ENCODE measurements at regions not wholly inside any gene's neighbourhood (a gene's known extent, or its start where the extent isn't known, plus 50 kb on each side); places are given as distances from the start of the nearest gene placed in this dataset.
A peak's percentile ranks its signal among the peaks of the same experiment; 100 is the strongest.

DNA sequence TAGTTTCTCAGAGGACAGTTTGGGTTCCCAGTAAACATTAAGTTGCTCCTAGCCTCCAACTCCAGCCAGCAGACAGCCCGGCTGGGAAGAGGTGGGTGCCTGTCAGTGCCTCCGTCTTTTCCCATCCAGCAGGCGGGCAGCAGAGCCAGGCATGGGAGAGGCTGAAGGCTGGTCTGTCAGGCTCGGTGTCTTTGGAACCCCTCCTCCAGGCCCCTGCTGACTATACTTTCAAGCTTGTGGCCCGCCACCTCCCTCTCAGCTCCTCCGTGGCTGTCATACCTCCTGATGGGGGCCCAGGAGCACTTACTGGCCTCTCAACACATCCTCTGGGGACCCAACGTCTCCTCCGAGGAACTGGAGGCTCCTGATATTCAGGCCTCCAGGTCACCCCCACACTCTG is 140.9 kb downstream of the ACTL8 start:
- H3K4me3 ChIP-seq (ENCODE audit: low read length): no peak overlapping the region
- no peak for DNase-seq (ENCODE audit: low read depth, low spot score)

DNA sequence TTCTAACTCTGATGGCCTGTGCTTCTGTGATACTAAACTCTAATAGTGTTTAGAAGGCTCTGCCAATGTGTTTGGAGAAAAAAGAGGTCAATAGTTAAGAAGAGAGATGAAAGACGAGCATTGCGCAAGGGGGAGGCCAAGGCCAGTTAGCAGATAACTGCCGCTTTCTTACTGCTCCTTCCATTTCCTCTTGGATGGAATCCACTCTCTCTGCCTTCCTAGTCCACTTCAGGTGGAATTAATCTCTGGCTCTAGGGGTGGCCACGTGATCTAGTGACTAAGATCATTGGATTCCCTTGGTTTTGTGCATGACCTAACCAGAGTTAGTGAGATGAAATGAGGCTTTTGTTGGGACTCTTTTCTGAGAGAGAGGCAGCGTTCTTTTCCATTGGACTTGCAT is 148.3 kb downstream of the ACTL8 start:
- H3K4me3 ChIP-seq (ENCODE audit: low read length): no peak overlapping the region
- no peak for DNase-seq (ENCODE audit: low read depth, low spot score)

DNA sequence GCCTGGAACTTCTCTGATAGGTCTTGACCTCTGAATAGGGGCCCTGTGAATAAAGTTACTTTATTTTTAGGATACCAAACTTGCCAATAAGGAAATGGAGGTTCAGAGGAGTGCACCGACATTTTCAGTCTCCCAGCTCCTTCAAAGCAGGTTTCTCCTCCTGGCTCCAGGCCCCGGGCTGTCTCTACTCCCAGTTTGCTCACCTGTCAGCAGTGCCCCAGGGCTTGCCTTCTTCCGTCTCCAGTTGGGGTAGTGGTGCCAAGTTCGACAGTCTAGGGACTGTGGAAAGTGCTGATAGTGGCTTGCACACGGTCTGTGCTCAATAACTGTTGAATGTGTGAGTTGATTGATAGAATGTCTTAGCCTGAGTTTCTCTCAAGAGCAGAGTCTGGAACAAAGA is 149.2 kb downstream of the ACTL8 start:
- no peak overlapping the region for H3K4me3 ChIP-seq (ENCODE audit: low read length)
- no peak for DNase-seq (ENCODE audit: low read depth, low spot score)

DNA sequence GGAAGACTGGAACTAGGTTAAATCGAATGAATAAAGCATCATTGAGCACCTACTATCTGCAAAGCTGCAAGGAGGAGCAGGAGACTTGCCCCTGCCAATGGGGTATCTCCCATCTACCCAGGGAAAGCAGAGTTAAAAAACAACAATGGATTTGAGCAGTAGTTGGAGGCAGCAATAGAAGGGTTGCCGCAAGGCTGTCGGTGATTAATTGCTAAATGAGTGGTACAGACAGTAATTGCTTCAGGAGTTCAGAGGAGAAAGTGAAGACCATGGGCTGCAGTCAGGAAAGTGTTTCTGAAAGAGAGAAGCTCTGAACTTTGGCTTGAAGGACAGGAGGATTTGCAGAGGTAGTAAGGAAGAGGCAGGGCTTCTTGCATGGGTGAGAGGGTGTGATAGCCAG is 152.9 kb downstream of the ACTL8 start:
- no peak for DNase-seq (ENCODE audit: low read depth, low spot score)
- H3K4me3 ChIP-seq (ENCODE audit: low read length): no peak overlapping the region

DNA sequence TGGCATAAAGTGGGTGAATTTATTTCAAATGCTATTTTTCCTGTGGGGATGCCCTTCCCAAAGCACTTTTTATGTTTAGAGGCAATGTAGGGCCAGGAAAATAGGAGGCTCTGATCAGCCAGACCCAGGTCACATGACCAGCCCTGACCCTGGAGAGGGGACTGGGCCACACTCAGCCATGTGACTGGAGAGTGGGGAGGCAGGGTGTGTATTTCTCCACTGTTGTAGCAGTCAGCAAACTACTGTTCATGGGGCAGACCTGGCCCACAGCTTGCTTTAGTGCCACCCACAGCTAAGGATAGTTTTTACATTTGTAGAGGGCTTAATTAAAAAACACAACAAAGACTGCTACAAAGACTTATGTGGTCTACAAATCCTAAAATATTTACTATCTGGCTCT is 153.8 kb downstream of the ACTL8 start:
- no peak overlapping the region for H3K4me3 ChIP-seq (ENCODE audit: low read length)
- no peak for DNase-seq (ENCODE audit: low read depth, low spot score)

DNA sequence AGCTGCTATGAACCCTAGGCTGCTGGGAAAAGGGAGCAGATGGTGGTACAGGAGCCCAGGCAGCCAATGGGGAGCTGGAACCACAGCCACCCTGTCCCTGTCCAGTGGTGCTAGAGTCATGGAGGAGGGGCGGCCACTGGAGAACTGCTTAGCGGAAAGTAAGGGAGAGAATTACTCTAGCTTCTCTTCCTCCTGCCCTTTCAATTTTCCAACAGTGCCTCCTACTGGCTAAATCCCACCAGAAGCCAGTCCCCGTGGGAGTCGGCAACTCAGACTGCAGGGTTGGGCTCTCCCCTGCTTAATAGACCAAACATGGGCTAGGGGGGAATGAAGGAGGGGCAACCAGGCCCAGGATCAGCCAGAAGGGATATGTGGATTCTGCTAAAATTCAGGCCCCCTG is 154.5 kb downstream of the ACTL8 start:
- no peak overlapping the region for H3K4me3 ChIP-seq (ENCODE audit: low read length)
- no peak for DNase-seq (ENCODE audit: low read depth, low spot score)

DNA sequence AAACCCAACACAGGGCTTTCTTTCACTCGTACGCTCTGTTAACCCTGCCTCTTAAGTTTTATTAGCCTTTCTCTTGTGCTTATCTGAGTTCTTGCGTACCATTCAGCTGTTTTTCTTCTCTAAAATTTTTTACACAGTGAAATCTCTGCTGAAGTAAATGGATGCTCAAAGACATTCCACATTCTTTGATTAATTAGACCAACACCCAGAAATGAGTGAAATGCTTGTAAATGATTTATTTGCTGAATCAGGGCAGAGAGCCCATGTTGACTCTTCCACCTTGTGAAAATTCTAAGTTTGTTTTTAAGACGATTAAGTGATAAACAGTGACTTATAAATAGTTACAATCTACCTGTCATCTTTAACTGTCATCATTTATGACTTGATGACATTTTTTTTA is 156.7 kb downstream of the ACTL8 start:
- no peak for DNase-seq (ENCODE audit: low read depth, low spot score)
- H3K4me3 ChIP-seq (ENCODE audit: low read length): no peak overlapping the region

DNA sequence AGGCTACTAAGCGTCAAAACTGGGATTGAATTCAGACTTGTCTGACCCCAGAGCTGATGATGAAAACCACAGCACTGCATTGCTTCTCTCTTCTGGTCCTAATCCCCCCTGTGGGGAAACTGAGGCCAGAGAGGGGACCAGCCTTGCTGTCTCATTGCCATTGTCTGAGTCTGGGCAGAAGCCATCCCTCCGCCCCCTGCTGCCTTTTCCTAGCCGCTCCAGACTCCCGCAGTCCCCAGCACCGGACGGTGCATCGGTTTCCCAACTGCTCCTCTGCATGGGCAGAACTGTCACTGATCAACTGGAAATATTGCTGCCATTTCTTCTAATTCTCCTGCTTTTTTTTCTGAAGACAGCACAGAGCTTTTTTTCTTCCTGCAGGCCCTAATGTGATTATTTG is 157.4 kb downstream of the ACTL8 start:
- H3K4me3 ChIP-seq (ENCODE audit: low read length): no peak overlapping the region
- no peak for DNase-seq (ENCODE audit: low read depth, low spot score)

DNA sequence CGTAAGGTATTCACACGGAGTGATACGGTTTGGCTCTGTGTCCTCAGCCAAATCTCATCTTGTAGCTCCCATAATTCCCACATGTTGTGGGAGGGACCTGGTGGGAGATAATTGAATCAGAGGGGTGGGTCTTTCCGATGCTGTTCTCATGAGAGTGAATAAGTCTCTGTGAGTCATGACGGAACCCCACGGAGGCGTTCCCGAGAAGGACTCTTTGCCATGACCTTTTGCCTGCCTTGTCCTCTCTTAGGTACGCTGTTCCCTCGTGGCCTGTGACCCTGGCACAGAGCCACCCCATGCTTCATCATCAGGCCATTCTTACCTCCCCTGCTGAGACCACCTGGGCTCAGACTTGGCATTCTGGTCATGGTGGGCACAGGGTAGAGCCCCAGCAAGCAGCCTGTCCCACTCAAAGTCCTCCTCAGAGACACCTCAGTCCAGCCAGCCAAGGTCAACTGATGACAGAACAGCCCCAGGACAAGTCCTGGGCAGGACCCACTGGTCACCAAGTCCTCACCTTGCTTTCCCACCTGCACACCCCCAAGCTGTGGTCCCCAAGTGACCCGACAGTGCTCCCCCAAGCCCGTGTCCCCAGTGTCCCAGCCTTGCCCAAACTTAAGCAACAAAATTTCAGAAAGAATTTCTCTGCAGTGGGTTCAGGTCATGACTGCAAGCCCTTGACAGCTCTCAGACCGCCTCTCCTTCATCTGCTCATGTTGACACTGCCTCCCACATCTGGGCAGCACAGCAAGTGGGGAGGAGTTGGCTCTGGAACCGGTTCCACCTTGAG is 158.4 kb downstream of the ACTL8 start:
- no peak for DNase-seq (ENCODE audit: low read depth, low spot score)

DNA sequence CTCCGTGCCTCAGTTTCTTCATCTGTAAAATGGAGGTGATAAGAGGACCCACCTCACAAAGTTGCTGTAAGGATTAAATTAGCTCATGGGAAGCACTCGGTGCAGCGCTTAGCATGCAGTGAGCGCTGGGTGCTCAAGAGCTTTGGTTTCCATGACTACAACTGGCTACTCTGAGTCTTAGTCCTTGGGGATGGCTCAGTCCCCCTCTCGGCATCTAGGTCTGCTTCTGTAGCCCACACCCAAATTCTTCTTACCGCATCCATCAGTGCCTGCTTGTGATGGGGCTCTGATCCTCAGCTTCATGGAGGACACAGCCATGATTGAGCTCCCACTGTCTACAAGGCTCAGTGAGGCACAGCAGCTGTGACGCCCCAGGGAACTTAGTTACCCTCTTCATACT is 159.0 kb downstream of the ACTL8 start:
- H3K4me3 ChIP-seq (ENCODE audit: low read length): no peak overlapping the region
- DNase-seq (ENCODE audit: low read depth, low spot score): no peak

More for the DNA sequence above, 158.4 kb downstream of the ACTL8 start:
- no peak overlapping the region for H3K4me3 ChIP-seq (ENCODE audit: low read length)

DNA sequence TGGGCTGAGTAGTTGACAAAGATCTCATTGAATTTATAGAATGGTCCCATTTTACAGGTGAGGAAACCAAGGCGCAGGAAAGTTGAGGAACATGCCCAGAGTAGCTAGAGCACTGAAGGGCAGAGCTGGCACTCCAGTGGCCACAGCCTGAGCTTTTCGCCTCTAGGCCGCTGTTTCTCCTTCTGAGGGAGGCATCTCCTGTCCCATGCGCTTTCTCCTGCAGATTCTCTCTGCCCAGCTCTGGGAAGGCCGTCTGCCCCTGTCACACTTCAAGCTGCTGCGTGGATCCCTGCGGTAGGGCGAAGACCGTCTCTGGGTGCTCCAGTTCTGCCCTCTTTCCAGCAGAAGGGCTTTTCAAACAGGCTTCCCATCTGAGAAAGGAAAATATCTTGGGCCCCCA is 159.9 kb downstream of the ACTL8 start:
- no peak for DNase-seq (ENCODE audit: low read depth, low spot score)
- H3K4me3 ChIP-seq (ENCODE audit: low read length): no peak overlapping the region

DNA sequence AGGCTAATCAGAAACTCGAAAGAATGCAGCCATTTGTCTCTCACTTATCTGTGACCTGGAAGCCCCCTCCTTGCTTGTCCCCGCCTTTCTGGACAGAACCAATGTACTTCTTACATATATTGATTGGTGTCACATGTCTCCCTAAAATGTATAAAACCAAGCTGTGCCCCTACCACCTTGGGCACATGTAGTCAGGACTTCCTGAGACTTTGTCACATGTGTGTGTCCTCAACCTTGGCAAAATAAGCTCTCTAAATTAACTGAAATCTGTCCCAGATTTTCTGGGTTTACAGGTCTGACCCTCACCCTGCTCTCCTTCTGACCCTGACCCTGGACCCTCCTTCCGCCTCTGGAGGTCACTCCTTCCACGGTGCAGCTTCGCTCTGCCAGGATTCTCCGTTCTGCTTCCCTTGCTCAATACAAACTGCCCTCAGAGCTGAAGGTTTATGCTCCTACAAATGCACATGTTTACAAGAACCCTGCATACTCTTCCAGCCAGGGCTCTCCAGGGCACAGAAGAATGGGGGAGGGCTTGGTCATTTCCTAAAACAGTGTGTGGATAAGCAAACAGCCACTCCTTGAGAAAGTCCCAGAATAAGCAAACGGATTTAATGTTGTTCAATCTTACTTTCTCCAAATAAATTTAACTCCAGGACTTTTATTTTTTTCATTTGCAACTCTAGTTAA is 160.5 kb downstream of the ACTL8 start:
- DNase-seq (ENCODE audit: low read depth, low spot score): no peak

DNA sequence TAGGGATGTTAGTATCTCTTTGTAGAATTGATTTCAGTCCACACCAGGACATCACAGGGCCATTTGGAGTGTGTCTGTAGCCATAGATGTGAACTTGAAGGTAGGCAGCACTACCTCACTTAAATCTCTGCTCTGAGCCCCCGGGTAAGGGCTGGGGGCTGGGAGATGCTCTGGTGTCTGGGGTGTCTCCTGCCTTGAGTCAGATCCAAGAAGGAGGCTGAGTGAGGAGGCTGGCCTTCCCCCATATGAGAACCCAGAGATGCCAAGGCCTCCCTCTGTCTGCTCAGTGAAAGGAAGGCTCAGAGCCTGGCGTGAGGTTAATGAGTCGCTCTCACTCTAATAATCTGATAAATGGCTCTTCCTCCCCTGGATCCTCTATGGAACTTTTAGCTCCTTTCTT is 161.6 kb downstream of the ACTL8 start:
- no peak overlapping the region for H3K4me3 ChIP-seq (ENCODE audit: low read length)
- DNase-seq (ENCODE audit: low read depth, low spot score): no peak

More for the DNA sequence above, 160.5 kb downstream of the ACTL8 start:
- H3K4me3 ChIP-seq (ENCODE audit: low read length): no peak overlapping the region

DNA sequence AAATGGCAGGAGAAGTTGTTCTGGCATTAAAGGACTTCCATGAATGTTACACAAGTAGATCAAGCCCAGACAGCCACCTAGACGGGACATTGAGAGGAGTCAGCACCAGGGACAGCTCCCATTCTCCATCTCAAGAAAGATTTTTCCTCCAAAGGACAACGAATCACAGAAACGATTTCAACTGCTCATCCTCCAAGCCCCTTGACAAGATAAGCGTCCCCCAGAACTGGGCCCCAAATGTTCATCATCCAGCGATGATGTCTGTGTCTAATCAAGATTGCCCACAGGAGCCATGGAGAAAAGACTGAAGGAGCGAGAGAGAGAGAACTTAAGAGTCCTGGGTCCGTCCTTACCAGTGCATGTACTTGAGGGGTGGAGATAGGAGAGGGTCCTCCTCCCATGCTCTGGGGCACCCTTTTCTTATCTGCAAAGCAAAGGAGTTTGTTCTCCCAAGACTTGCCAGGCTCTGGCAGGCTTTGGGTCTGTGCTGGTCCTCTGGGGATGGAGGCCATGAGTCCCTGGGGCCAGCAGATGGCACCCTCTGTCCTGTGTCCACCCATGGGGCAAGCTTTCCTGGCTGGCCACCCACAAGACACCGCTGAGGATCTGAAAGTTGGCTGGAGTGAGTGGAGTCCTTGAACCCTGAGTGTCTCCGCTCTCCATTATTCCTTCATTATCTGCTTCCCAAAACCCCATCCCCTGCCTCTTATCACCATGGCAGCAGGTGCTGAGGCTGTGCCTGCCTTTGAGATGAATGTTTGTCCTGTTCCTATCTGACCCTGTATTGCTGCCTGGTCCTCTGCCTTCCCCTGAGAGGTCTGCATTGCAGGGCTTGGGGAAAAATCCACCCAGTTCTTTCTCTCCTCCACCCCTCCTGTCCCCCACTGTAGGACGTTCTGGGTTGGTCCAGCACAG is 164.6 kb downstream of the ACTL8 start:
- peak; percentile 48 for DNase-seq (ENCODE audit: low read depth, low spot score)
- no peak overlapping the region for H3K4me3 ChIP-seq (ENCODE audit: low read length)

DNA sequence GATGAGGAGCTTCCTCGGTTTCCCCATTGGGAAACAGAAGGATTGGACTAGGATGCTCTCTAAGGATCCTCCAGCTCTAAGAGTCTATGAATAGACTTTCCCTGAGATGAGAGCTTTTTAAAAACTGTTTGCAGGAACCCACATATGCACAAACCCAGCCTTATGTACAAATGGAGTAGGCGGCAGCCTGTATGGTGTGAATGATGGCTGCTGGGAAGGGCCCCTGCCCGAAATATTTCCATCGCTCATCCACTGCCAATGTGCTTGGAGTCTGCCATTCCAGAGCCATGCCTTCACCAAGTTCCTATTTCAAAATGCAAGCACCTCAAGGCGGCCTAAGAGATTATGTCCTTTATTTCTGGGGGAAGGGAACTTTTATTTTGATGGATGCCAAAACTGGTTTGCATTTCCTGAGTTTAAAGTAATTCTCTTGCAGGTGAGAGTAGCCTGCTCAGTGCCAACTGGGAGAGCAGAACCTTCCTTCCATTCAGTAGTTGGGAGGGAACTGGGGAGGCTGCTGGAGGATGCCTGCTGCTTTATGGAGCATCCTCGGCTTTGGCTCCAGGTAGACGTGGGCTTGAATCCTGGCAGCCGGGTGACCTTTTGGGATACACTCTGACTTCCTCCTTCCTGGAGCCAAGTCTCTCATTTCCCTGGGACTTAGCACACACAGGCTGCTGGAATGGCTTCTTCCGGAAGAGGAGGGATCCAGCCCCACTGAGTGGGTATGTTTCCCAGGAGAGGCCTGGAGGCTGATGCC is 165.9 kb downstream of the ACTL8 start:
- no peak overlapping the region for H3K4me3 ChIP-seq (ENCODE audit: low read length)

DNA sequence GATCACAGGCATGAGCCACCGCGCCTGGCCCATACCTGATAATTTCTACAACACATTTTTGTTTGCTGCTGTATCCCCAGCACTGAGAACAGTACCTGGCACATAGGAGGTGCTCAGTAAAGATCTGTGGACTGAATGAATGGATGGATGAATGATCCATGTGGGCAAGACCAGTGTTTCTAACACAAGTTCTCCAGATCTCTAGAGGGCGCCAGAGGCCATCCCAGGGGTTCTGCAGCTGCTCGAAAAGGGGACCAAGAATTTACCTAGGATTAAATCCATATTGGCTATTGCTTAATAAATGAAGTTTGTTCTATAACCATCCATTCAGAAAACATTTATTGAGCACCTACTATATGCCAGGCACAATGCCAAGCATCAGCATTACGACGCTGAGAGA is 167.7 kb downstream of the ACTL8 start:
- peak; percentile 17 for DNase-seq (ENCODE audit: low read depth, low spot score)
- H3K4me3 ChIP-seq (ENCODE audit: low read length): no peak overlapping the region

More for the DNA sequence above, 165.9 kb downstream of the ACTL8 start:
- no peak for DNase-seq (ENCODE audit: low read depth, low spot score)

DNA sequence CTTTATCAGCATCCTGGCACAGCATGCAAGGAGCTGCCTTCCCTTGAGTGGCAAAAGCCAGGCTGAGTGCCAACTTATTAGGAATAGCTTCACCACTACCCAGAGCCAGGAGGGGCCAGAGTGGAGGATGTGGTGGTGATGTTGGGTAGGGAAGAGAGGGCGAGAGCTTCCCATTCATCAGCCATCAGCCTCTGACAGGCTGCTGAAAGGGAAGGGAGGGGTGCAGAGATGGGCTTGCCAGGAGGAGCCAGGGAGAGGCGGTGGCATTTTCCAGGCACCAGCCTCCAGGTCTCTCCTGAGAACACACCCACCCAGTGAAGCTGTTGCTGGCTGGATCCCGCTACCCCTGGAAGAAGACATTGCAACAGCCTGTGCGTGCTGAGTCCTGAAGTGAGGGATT is 168.5 kb downstream of the ACTL8 start:
- DNase-seq (ENCODE audit: low read depth, low spot score): no peak
- H3K4me3 ChIP-seq (ENCODE audit: low read length): no peak overlapping the region

DNA sequence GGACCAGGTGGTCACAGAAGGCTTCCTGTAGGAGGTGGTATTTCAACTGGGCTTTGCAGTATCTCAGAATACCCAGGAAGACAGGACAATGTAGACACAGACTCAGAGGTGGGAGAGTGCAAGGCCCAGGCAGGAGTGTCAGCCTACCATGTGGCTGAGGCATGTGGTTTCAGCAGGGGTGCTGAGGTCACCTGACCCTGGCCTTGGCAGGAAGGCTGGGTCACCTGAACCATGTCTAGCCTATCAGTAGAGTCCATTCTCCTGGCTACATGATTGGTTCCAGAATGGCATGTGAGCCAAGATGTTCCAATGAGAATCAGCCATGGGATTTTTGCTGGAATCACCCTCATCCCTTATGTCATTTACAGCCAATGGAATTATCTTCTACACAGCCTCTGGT is 169.4 kb downstream of the ACTL8 start:
- no peak overlapping the region for H3K4me3 ChIP-seq (ENCODE audit: low read length)
- DNase-seq (ENCODE audit: low read depth, low spot score): no peak

Measured in Jurkat, Clone E6-1 (cell line).